ENCODE measurements at regions not wholly inside any gene's neighbourhood (a gene's known extent, or its start where the extent isn't known, plus 50 kb on each side); places are given as distances from the start of the nearest gene placed in this dataset.

- no peak overlapping the region for H3K4me3 ChIP-seq (ENCODE audit: low read depth, low read length)
- TF ChIP-seq, protein P1, sequence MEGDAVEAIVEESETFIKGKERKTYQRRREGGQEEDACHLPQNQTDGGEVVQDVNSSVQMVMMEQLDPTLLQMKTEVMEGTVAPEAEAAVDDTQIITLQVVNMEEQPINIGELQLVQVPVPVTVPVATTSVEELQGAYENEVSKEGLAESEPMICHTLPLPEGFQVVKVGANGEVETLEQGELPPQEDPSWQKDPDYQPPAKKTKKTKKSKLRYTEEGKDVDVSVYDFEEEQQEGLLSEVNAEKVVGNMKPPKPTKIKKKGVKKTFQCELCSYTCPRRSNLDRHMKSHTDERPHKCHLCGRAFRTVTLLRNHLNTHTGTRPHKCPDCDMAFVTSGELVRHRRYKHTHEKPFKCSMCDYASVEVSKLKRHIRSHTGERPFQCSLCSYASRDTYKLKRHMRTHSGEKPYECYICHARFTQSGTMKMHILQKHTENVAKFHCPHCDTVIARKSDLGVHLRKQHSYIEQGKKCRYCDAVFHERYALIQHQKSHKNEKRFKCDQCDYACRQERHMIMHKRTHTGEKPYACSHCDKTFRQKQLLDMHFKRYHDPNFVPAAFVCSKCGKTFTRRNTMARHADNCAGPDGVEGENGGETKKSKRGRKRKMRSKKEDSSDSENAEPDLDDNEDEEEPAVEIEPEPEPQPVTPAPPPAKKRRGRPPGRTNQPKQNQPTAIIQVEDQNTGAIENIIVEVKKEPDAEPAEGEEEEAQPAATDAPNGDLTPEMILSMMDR (IDR thresholded peaks at IDR 0.05; ENCODE audit: low read depth, low read length), result no peak
- TF ChIP-seq, protein P2, sequence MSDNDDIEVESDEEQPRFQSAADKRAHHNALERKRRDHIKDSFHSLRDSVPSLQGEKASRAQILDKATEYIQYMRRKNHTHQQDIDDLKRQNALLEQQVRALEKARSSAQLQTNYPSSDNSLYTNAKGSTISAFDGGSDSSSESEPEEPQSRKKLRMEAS (IDR thresholded peaks at IDR 0.05; ENCODE audit: low read depth, low read length), result no peak
- TF ChIP-seq POLR2A (IDR thresholded peaks at IDR 0.05; ENCODE audit: extremely low read depth, insufficient read length) (no peak), MYC (IDR thresholded peaks at IDR 0.05; ENCODE audit: low read depth, low read length) (no peak)
- DNase-seq (ENCODE audit: low read depth), result no peak
Observed at GRCh38 chr9:108103046-108103693, 613.6 kb upstream of the KLF4 start.

DNA sequence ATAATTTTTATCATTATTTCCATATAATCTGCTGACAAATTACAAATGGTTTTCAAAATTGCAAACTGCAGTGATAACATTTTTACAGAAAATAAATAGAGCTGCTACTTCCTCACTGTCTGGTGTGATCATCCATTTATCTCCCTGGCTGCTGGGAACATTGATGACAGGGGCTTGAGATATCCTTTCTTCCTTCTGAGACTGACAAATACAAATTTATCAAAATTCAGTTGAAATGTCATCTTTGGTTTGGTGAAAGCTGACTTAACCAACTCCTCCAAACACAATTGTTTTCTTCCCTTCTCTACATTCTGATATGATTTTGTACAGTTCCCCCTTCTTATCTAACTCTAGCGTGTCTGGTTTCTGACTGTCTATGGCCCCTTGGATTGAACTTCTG lies 611.8 kb upstream of the KLF4 start:
- DNase-seq (ENCODE audit: low read depth), result no peak
- no peak overlapping the region for H3K4me3 ChIP-seq (ENCODE audit: low read depth, low read length)
- no peak for TF ChIP-seq POLR2A (IDR thresholded peaks at IDR 0.05; ENCODE audit: extremely low read depth, insufficient read length)

DNA sequence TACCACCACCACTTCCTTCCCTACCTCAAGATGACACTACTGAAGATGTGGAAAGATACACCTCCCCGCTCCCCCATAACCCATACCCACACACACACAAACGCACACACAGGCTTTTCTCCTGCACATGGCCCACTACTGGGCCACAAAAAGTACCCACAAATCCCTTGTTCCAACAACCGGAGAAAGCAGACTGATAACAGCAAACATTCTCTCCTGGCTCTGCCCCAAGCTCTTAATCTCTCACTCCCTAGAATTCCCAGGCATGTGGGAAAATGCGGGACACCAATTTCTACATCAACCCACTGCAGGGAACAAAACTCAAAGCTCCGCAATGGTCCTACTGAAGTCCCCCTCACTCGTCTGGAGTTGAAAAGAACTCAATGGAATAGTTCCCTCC lies 611.0 kb upstream of the KLF4 start:
- no peak overlapping the region for H3K4me3 ChIP-seq (ENCODE audit: low read depth, low read length)
- no peak for DNase-seq (ENCODE audit: low read depth)
- TF ChIP-seq, protein P1 (IDR thresholded peaks at IDR 0.05; ENCODE audit: low read depth, low read length), result no peak
- TF ChIP-seq POLR2A (IDR thresholded peaks at IDR 0.05; ENCODE audit: extremely low read depth, insufficient read length) (no peak), MYC (IDR thresholded peaks at IDR 0.05; ENCODE audit: low read depth, low read length) (no peak)
- TF ChIP-seq, protein P2 (IDR thresholded peaks at IDR 0.05; ENCODE audit: low read depth, low read length), result no peak

DNA sequence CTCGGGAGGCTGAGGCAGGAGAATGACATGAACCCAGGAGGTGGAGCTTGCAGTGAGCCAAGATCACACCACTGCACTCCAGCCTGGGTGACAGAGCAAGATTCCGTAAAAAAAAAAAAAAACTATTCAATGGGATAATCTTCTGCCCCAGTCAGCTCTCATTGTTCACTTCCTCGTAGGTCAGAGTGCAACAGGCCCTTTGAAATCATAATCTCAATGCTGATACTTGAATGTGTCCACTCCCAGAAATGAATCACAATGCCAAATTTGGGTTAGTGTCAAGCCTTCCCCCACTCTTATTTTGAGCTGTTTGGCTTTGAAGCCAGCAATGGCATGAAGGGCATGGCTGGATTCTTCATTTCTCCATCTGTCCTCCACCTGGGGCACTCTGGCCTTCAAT lies 610.3 kb upstream of the KLF4 start:
- TF ChIP-seq MYC (IDR thresholded peaks at IDR 0.05; ENCODE audit: low read depth, low read length) (no peak), POLR2A (IDR thresholded peaks at IDR 0.05; ENCODE audit: extremely low read depth, insufficient read length) (no peak)
- TF ChIP-seq, protein P1 (IDR thresholded peaks at IDR 0.05; ENCODE audit: low read depth, low read length), result no peak
- TF ChIP-seq, protein P2 (IDR thresholded peaks at IDR 0.05; ENCODE audit: low read depth, low read length), result no peak
- no peak for DNase-seq (ENCODE audit: low read depth)
- no peak overlapping the region for H3K4me3 ChIP-seq (ENCODE audit: low read depth, low read length)

- no peak for DNase-seq (ENCODE audit: low read depth)
- no peak overlapping the region for H3K4me3 ChIP-seq (ENCODE audit: low read depth, low read length)
- TF ChIP-seq MYC (IDR thresholded peaks at IDR 0.05; ENCODE audit: low read depth, low read length) (no peak), POLR2A (IDR thresholded peaks at IDR 0.05; ENCODE audit: extremely low read depth, insufficient read length) (no peak)
- TF ChIP-seq, protein P1 (IDR thresholded peaks at IDR 0.05; ENCODE audit: low read depth, low read length), result no peak
- TF ChIP-seq, protein P2 (IDR thresholded peaks at IDR 0.05; ENCODE audit: low read depth, low read length), result no peak
Observed at GRCh38 chr9:108095496-108095895, 605.9 kb upstream of the KLF4 start.

DNA sequence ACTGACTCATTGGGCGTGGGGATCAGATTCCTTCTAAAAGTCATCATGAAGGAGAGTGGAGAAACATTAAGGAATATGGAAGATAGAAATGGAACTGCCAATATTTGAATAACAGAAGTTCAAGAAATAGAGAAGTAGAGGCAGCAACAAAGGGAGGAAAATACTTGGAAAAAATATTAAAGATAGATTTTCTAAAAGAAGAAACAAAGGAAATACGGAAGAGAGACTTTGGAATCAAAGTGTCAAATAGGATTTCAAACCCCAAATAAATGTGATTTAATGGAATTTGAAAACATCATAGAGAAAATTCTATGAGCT lies 605.1 kb upstream of the KLF4 start:
- DNase-seq (ENCODE audit: low read depth), result no peak
- TF ChIP-seq, protein P1 (IDR thresholded peaks at IDR 0.05; ENCODE audit: low read depth, low read length), result no peak
- TF ChIP-seq, protein P2 (IDR thresholded peaks at IDR 0.05; ENCODE audit: low read depth, low read length), result no peak
- TF ChIP-seq POLR2A (IDR thresholded peaks at IDR 0.05; ENCODE audit: extremely low read depth, insufficient read length) (no peak), MYC (IDR thresholded peaks at IDR 0.05; ENCODE audit: low read depth, low read length) (no peak)
- no peak overlapping the region for H3K4me3 ChIP-seq (ENCODE audit: low read depth, low read length)
